Right lobe of liver (tissue), 6 donors: ENCODE measurements at regions not wholly inside any gene's neighbourhood (a gene's known extent, or its start where the extent isn't known, plus 50 kb on each side); places are given as distances from the start of the nearest gene placed in this dataset.

Experiments
- ATAC-seq, 4 donors: fragments of 200-7000 bp; cut with Tn5 transposase; one replicate each; pipeline ENCODE4 v1.9.1; 2020; ENCODE audit warnings: mild to moderate bottlenecking in 4 of 4, moderate library complexity in 4 of 4
- DNase-seq, 3 donors: peaks; one replicate each; pipeline ENCODE4 v3.0.0-alpha.2; 2020
- H3K27ac ChIP-seq, 3 donors: fragments of 200-600 bp; one replicate each; pipeline ENCODE4 v1.8.0; 2022
- H3K27me3 ChIP-seq, 2 donors: fragments of 200-600 bp; one replicate each; pipeline ENCODE4 v1.8.0; 2022
- H3K36me3 ChIP-seq, 4 donors: fragments of 200-600 bp; sonication (generic) in 1 of 4; one replicate each; pipeline versions ENCODE4 v1.5.1 to v1.8.0; 2017 to 2022; ENCODE audit warnings: control low read depth in 1 of 4
- H3K4me1 ChIP-seq, 4 donors: fragments of 200-600 bp; sonication (generic) in 1 of 4; one replicate each; pipeline versions ENCODE4 v1.5.1 to v1.8.0; 2017 to 2022; ENCODE audit warnings: control low read depth in 1 of 4
- H3K4me3 ChIP-seq, 3 donors: fragments of 200-600 bp; one replicate each; pipeline ENCODE4 v1.8.0; 2022
- H3K9me3 ChIP-seq, 4 donors: fragments of 200-600 bp; sonication (generic) in 1 of 4; one replicate each; pipeline versions ENCODE4 v1.5.1 to v1.8.0; 2017 to 2022; ENCODE audit warnings: control low read depth in 1 of 4
- POLR2A ChIP-seq: fragments of 450-650 bp; IDR thresholded peaks from one replicate; pipeline ENCODE4 v1.6.1; 2017; ENCODE audit warnings: antibody characterized with exemption, mild to moderate bottlenecking
- WGBS: methylation state at CpG from one replicate; pipeline ENCODE4 v1.1.6; 2018; ENCODE audit warnings: low coverage, low lambda C conversion rate; ENCODE audit not compliant: insufficient coverage; ENCODE audit errors: missing lambda C conversion rate; 5-methylcytosine and 5-hydroxymethylcytosine counted together
- intact Hi-C, 2 donors: fragments of 100-400 bp; cut with DNase I; formaldehyde crosslinking; loops; one replicate each; pipeline versions ENCODE4 v1.11.2 to v1.14.1; 2022
- TF ChIP-seq, protein P1 (sequence below), 4 donors: fragments of 200-600 bp in 3 of 4; fragments of 450-650 bp in 1 of 4; IDR thresholded peaks; one replicate each; pipeline versions ENCODE4 v1.5.1 to v1.8.0; 2016 to 2022; ENCODE audit warnings: antibody characterized with exemption in 4 of 4, mild to moderate bottlenecking in 2 of 4
- donor health status: DM: no; HTN: yes; CAD: no.
- donor health status: DM: no; HTN: no; CAD: no.
- donor health status: DM: no; HTN: no; CAD: no.
- donor health status: DM: no; HTN: yes; CAD: no.
- donor health status: DM: no; HTN: yes; CAD: no.

DNA sequence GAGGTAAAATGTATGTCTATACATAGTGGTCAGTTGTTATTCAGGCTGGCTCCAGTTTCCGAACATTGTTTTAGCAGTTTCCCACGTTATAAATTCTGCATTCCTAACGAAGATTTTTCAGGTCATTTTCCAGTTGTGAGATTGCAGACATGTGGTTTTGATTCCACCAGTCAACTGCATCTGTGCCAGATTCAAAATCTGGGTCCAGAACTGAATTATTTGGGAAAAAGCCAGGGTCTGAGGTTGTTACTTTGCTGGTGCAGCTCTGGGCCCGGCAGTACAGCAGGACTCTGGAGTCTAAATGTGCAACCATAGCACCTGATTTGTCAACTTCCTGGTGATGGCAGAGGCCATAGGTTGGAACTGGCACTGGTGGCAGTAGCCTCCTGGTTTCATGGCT lies 105.7 kb upstream of the MEGF10 start:
- 57% methylated on average over 4 of the region's 4 CpGs for WGBS

DNA sequence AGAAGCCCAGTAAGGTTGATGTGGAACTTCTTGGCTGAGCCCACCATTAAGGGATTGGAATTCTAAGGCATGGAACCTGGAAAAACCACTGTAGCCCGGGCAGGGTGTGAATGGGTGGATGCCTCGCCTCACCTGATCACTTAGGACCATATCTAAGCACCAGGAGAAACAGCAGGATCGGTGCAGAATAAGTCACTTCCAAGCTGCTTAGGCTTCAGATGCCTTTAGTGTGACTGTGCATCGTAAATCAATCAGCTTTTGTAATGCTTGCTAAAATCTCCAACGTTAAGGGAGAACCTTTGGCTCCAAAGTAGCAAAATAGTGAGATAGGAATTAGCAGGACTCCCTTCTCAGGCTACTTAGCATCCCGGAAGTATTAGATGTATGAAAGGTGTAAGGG lies 103.9 kb upstream of the MEGF10 start:
- intact Hi-C loops = no loop called here
- no peak overlapping the region for H3K4me3 ChIP-seq
- H3K9me3 ChIP-seq = no peaks in the 10 kb centered on the region
- no peaks in the 10 kb centered on the region for H3K4me1 ChIP-seq
- H3K36me3 ChIP-seq = no peaks in the 10 kb centered on the region
- TF ChIP-seq POLR2A = no peak
- TF ChIP-seq, protein P1, sequence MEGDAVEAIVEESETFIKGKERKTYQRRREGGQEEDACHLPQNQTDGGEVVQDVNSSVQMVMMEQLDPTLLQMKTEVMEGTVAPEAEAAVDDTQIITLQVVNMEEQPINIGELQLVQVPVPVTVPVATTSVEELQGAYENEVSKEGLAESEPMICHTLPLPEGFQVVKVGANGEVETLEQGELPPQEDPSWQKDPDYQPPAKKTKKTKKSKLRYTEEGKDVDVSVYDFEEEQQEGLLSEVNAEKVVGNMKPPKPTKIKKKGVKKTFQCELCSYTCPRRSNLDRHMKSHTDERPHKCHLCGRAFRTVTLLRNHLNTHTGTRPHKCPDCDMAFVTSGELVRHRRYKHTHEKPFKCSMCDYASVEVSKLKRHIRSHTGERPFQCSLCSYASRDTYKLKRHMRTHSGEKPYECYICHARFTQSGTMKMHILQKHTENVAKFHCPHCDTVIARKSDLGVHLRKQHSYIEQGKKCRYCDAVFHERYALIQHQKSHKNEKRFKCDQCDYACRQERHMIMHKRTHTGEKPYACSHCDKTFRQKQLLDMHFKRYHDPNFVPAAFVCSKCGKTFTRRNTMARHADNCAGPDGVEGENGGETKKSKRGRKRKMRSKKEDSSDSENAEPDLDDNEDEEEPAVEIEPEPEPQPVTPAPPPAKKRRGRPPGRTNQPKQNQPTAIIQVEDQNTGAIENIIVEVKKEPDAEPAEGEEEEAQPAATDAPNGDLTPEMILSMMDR (IDR thresholded peaks at IDR 0.05) = no peak
- WGBS = 61% methylated on average over 5 of the region's 6 CpGs
- ATAC-seq = no peak
- no peak overlapping the region for H3K27ac ChIP-seq
- H3K27me3 ChIP-seq = no peaks in the 10 kb centered on the region
- DNase-seq = no peak

More for the DNA sequence above, 105.7 kb upstream of the MEGF10 start:
- Histone ChIP-seq H3K9me3 (no peaks in the 10 kb centered on the region), H3K27ac (no peak overlapping the region), H3K27me3 (no peaks in the 10 kb centered on the region), H3K4me1 (no peaks in the 10 kb centered on the region), H3K36me3 (no peaks in the 10 kb centered on the region), H3K4me3 (no peak overlapping the region)
- ATAC-seq (no peak), DNase-seq (no peak)
- TF ChIP-seq, protein P1 (IDR thresholded peaks at IDR 0.05) = no peak
- no peak for TF ChIP-seq POLR2A
- intact Hi-C loops = no loop called here

DNA sequence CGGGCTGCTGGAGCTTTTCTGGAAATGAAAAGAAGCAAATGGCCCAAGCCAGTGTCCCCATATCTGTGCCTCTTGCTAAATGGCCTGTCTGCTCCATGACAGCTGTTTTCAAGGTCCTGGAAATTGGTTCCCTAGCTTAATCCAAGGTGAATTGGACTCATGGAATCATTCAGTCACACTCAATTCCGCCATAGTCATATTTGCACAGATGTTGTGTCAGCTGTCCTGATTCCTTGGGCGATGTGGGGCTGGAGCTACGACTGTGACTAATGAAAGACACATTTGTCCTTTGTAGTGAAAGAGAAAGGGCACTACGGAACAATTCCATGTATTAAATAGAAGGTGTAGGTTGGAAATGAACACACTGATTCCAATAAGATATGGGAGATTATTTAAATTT lies 102.9 kb upstream of the MEGF10 start:
- intact Hi-C loops = no loop called here
- ATAC-seq (no peak), DNase-seq (no peak)
- no peaks in the 10 kb centered on the region for H3K9me3 ChIP-seq
- TF ChIP-seq, protein P1 (IDR thresholded peaks at IDR 0.05) = no peak
- TF ChIP-seq POLR2A = no peak
- H3K27ac ChIP-seq = no peak overlapping the region
- H3K27me3 ChIP-seq = no peaks in the 10 kb centered on the region
- no peaks in the 10 kb centered on the region for H3K36me3 ChIP-seq
- no peak overlapping the region for H3K4me3 ChIP-seq
- WGBS = 68% methylated on average over 5 of the region's 5 CpGs
- no peaks in the 10 kb centered on the region for H3K4me1 ChIP-seq

DNA sequence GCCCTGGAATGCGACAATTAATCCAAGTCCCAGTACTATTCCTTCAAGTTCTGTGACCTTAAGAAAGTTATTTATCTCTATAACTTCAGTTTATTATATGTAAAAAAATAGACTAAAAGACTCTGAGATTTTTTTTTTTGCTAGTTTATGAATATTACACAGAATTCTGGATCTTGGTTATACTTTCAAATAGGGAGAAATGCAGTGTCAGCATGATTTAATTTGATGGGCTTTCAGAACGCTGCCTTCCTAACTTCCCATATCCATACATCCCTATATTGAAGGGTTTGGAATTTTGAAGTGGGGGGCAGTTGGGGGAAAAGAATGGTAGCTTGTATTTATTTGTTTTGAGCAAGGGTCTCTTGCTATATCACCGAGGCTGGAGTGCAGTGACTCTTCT lies 98.4 kb upstream of the MEGF10 start:
- Histone ChIP-seq H3K4me3 (no peak overlapping the region), H3K27ac (no peak overlapping the region), H3K27me3 (no peaks in the 10 kb centered on the region), H3K9me3 (no peaks in the 10 kb centered on the region), H3K36me3 (no peaks in the 10 kb centered on the region), H3K4me1 (no peaks in the 10 kb centered on the region)
- DNase-seq (no peak), ATAC-seq (no peak)
- TF ChIP-seq POLR2A = no peak
- TF ChIP-seq, protein P1 (IDR thresholded peaks at IDR 0.05) = no peak
- 74% methylated on average over 3 of the region's 3 CpGs for WGBS
- intact Hi-C loops = no loop called here

DNA sequence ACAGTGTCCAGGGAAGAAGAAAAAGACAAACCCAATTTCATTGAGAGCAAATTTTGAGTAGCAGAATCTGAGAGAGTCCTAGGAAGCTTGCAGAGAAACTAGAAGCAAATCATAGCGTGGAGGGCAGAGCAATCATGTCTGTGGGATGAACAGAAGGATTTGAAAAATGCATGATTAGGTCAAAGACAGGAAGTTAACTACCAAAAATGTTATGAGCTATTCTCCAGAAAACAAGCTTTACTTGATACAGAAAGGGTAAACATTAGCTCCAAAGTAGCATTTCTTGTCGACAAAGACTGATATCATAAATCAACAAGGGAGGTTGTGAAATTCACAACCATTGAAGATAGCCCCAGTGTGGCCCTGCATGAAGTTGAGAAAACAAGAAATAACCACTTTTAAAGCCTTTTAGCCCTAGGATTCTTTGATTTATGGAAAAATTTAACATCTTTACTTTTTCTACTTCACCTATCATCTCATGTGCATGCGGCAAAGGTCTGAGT lies 97.7 kb upstream of the MEGF10 start:
- intact Hi-C loops = no loop called here
- ATAC-seq = peak in 2 of 4 donors; percentile 53 to 63
- 41% methylated on average over 3 of the region's 3 CpGs for WGBS

More for the DNA sequence above, 97.7 kb upstream of the MEGF10 start:
- DNase-seq = no peak
- Histone ChIP-seq H3K9me3 (no peaks in the 10 kb centered on the region), H3K4me3 (no peak overlapping the region), H3K27ac (no peak overlapping the region), H3K27me3 (no peaks in the 10 kb centered on the region), H3K36me3 (no peaks in the 10 kb centered on the region), H3K4me1 (peaks cover 0 to under 1% (median 0%) of the 10 kb centered on the region in 4 donors)
- TF ChIP-seq, protein P1 (IDR thresholded peaks at IDR 0.05) = no peak
- no peak for TF ChIP-seq POLR2A
